Sigmoid colon (tissue), 6 donors: ENCODE measurements at regions not wholly inside any gene's neighbourhood (a gene's known extent, or its start where the extent isn't known, plus 50 kb on each side); places are given as distances from the start of the nearest gene placed in this dataset.

ENCODE experiments used
- DNase-seq: peaks from one replicate; pipeline ENCODE4 v3.0.0-alpha.2; 2019
- H3K27ac ChIP-seq, 4 donors: fragments of 200-600 bp; sonication (generic); one replicate each; pipeline ENCODE4 v1.5.1; 2016 to 2019; ENCODE audit warnings: mild to moderate bottlenecking in 1 of 4
- H3K27me3 ChIP-seq, 3 donors: fragments of 200-600 bp; sonication (generic); one replicate each; pipeline ENCODE4 v1.5.1; 2019; ENCODE audit warnings: mild to moderate bottlenecking in 1 of 3
- H3K36me3 ChIP-seq, 4 donors: fragments of 200-600 bp; sonication (generic); one replicate each; pipeline ENCODE4 v1.5.1; 2016 to 2019
- H3K4me1 ChIP-seq, 4 donors: fragments of 200-600 bp; sonication (generic); one replicate each; pipeline ENCODE4 v1.5.1; 2017 to 2019
- H3K4me3 ChIP-seq, 4 donors: fragments of 200-600 bp; sonication (generic); one replicate each; pipeline ENCODE4 v1.5.1; 2017 to 2019; ENCODE audit warnings: mild to moderate bottlenecking in 2 of 4, moderate library complexity in 1 of 4
- H3K9me3 ChIP-seq, 4 donors: fragments of 200-600 bp in 3 of 4; sonication (generic) in 3 of 4; one replicate each; pipeline versions ENCODE4 v1.5.1 to v1.6.1; 2013 to 2019
- CTCF ChIP-seq, 4 experiments: fragments of 450-650 bp in 3 of 4; fragments of 200-600 bp in 1 of 4; IDR thresholded peaks; one replicate each; pipeline ENCODE4 v1.5.1; 2016 to 2019; ENCODE audit warnings: antibody characterized with exemption in 4 of 4, mild to moderate bottlenecking in 3 of 4, moderate library complexity in 2 of 4
- EP300 ChIP-seq, 4 donors: sonication (generic); formaldehyde crosslinking; IDR thresholded peaks; one replicate each; pipeline ENCODE4 v1.6.1; 2017; ENCODE audit warnings: antibody characterized with exemption in 4 of 4
- POLR2A ChIP-seq, 2 donors: fragments of 450-650 bp; IDR thresholded peaks; one replicate each; pipeline ENCODE4 v1.6.1; 2016; ENCODE audit warnings: antibody characterized with exemption in 2 of 2, mild to moderate bottlenecking in 2 of 2, moderate library complexity in 2 of 2
- POLR2AphosphoS5 ChIP-seq, 4 donors: sonication (generic); formaldehyde crosslinking; IDR thresholded peaks; one replicate each; pipeline ENCODE4 v1.6.1; 2017; ENCODE audit warnings: antibody characterized with exemption in 4 of 4
- WGBS, 2 donors: extraction: QIAGEN DNeasy Blood & Tissue Kit; methylation state at CpG; one replicate each; pipeline ENCODE4 v1.1.7; 2013; 5-methylcytosine and 5-hydroxymethylcytosine counted together
- intact Hi-C: fragments of 100-400 bp; cut with DNase I; formaldehyde crosslinking; loops from one replicate; pipeline ENCODE4 v1.15.1; 2023
- donor health status: healthy with polysubstance abuse.
- donor health status: healthy.

GRCh38 chr10:105840288-105840770, 1199.2 kb downstream of the SORCS3 start:
- TF ChIP-seq CTCF (IDR thresholded peaks at IDR 0.05) (no peak), EP300 (IDR thresholded peaks at IDR 0.05) (no peak), POLR2AphosphoS5 (IDR thresholded peaks at IDR 0.05) (no peak), POLR2A (IDR thresholded peaks at IDR 0.05) (no peak)
- intact Hi-C loops = no loop called here
- DNase-seq = no peak
- Histone ChIP-seq H3K27me3 (no peaks in the 10 kb centered on the region), H3K27ac (no peak overlapping the region), H3K4me1 (peaks cover 0 to 6% (median 2%) of the 10 kb centered on the region in 4 donors), H3K36me3 (no peaks in the 10 kb centered on the region), H3K4me3 (no peak overlapping the region), H3K9me3 (no peaks in the 10 kb centered on the region)
- WGBS, 2 donors = 73 to 82% methylated on average over 6 of the region's 6 CpGs

GRCh38 chr10:105838392-105838791, 1197.3 kb downstream of the SORCS3 start:
- no peak overlapping the region for H3K27ac ChIP-seq
- intact Hi-C loops = no loop called here
- H3K4me1 ChIP-seq = peaks cover 0 to 6% (median 2%) of the 10 kb centered on the region in 4 donors
- WGBS, 2 donors = 53 to 57% methylated on average over 2 of the region's 2 CpGs
- DNase-seq = no peak
- no peaks in the 10 kb centered on the region for H3K9me3 ChIP-seq
- H3K4me3 ChIP-seq = peak overlapping the region in 3 of 4 donors; percentile 25 to 35 (median 30)
- no peaks in the 10 kb centered on the region for H3K27me3 ChIP-seq
- no peaks in the 10 kb centered on the region for H3K36me3 ChIP-seq
- TF ChIP-seq POLR2A (IDR thresholded peaks at IDR 0.05) (no peak), POLR2AphosphoS5 (IDR thresholded peaks at IDR 0.05) (no peak)

- no peaks in the 10 kb centered on the region for H3K36me3 ChIP-seq
- H3K27me3 ChIP-seq = no peaks in the 10 kb centered on the region
- intact Hi-C loops = no loop called here
- H3K4me1 ChIP-seq = peaks cover 0 to 6% (median 2%) of the 10 kb centered on the region in 4 donors
- WGBS, 2 donors = 70 to 72% methylated on average over 2 of the region's 2 CpGs
- H3K27ac ChIP-seq = no peak overlapping the region
- DNase-seq = no peak
- H3K9me3 ChIP-seq = no peaks in the 10 kb centered on the region
- no peak for TF ChIP-seq POLR2A (IDR thresholded peaks at IDR 0.05)
- TF ChIP-seq EP300 (IDR thresholded peaks at IDR 0.05) = no peak
- TF ChIP-seq POLR2AphosphoS5 (IDR thresholded peaks at IDR 0.05) = no peak
- TF ChIP-seq CTCF (IDR thresholded peaks at IDR 0.05) = no peak
- peak overlapping the region; percentile 15 to 35 (median 28) for H3K4me3 ChIP-seq
Measured at GRCh38 chr10:105837951-105838350, 1196.9 kb downstream of the SORCS3 start.

- no peaks in the 10 kb centered on the region for H3K36me3 ChIP-seq
- TF ChIP-seq CTCF (IDR thresholded peaks at IDR 0.05) = no peak
- TF ChIP-seq POLR2AphosphoS5 (IDR thresholded peaks at IDR 0.05) = no peak
- TF ChIP-seq POLR2A (IDR thresholded peaks at IDR 0.05) = no peak
- TF ChIP-seq EP300 (IDR thresholded peaks at IDR 0.05) = no peak
- H3K4me1 ChIP-seq = peaks cover 0 to 6% (median 2%) of the 10 kb centered on the region in 4 donors
- DNase-seq = no peak
- no peak overlapping the region for H3K27ac ChIP-seq
- 77 to 82% methylated on average over 4 of the region's 4 CpGs for WGBS, 2 donors
- no peaks in the 10 kb centered on the region for H3K27me3 ChIP-seq
- H3K4me3 ChIP-seq = no peak overlapping the region
- intact Hi-C loops = no loop called here
- no peaks in the 10 kb centered on the region for H3K9me3 ChIP-seq
Measured at GRCh38 chr10:105834261-105835059, 1193.4 kb downstream of the SORCS3 start.

- no peak overlapping the region for H3K4me3 ChIP-seq
- WGBS, 2 donors = 55 to 74% methylated on average over 1 of the region's 1 CpG
- no peaks in the 10 kb centered on the region for H3K4me1 ChIP-seq
- TF ChIP-seq POLR2A (IDR thresholded peaks at IDR 0.05) (no peak), CTCF (IDR thresholded peaks at IDR 0.05) (no peak), EP300 (IDR thresholded peaks at IDR 0.05) (no peak), POLR2AphosphoS5 (IDR thresholded peaks at IDR 0.05) (no peak)
- intact Hi-C loops = no loop called here
- H3K9me3 ChIP-seq = no peaks in the 10 kb centered on the region
- no peaks in the 10 kb centered on the region for H3K36me3 ChIP-seq
- DNase-seq = no peak
- H3K27ac ChIP-seq = no peak overlapping the region
- no peaks in the 10 kb centered on the region for H3K27me3 ChIP-seq
Measured at GRCh38 chr10:105827133-105827532, 1186.0 kb downstream of the SORCS3 start.
